A549 (cell line): ENCODE measurements at regions not wholly inside any gene's neighbourhood (a gene's known extent, or its start where the extent isn't known, plus 50 kb on each side); places are given as distances from the start of the nearest gene placed in this dataset.

Experiments used
- CBX8 ChIP-seq: fragments of 200-600 bp; sonication (generic); IDR thresholded peaks from 2 replicates; pipeline ENCODE4 v1.6.1; 2016
- CEBPB ChIP-seq, 2 experiments: fragments of >200 bp in 1 of 2; sonication (Bioruptor Twin) in 1 of 2; formaldehyde crosslinking in 1 of 2; IDR thresholded peaks; 2 replicates each; pipeline ENCODE4 v1.6.1; 2012 to 2016
- REST ChIP-seq: fragments of 200-600 bp; sonication (generic); IDR thresholded peaks from 2 replicates; pipeline ENCODE4 v1.6.1; 2016; ENCODE audit warnings: antibody characterized with exemption, mild to moderate bottlenecking, moderate library complexity
- ZFP36 ChIP-seq: fragments of 450-650 bp; IDR thresholded peaks from 2 replicates; pipeline ENCODE4 v1.6.1; 2014; ENCODE audit warnings: borderline replicate concordance; ENCODE audit not compliant: partially characterized antibody
- TF ChIP-seq, protein P1 (sequence below): fragments of >200 bp; sonication (Bioruptor Twin); formaldehyde crosslinking; IDR thresholded peaks from 3 replicates; pipeline ENCODE4 v1.5.1; 2016

DNA sequence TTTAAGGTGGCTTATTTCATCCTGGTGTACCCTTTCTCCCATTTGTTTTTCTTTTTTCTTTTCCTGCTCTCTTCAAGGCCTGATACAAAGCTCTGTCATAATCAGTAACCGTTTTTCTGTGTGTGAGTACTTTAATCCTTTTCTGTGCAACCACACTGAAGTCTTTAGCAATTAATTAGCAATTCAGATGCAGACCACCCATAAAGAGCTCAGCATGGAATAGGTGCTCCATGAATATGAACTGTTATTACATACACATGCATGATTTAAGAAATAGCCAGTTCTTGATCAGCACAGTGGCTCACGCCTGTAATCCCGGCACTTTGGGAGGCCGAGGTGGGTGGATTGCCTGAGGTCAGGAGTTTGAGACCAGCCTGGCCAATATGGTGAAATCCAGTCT lies 1386.6 kb downstream of the AACS start:
- TF ChIP-seq, protein P1, sequence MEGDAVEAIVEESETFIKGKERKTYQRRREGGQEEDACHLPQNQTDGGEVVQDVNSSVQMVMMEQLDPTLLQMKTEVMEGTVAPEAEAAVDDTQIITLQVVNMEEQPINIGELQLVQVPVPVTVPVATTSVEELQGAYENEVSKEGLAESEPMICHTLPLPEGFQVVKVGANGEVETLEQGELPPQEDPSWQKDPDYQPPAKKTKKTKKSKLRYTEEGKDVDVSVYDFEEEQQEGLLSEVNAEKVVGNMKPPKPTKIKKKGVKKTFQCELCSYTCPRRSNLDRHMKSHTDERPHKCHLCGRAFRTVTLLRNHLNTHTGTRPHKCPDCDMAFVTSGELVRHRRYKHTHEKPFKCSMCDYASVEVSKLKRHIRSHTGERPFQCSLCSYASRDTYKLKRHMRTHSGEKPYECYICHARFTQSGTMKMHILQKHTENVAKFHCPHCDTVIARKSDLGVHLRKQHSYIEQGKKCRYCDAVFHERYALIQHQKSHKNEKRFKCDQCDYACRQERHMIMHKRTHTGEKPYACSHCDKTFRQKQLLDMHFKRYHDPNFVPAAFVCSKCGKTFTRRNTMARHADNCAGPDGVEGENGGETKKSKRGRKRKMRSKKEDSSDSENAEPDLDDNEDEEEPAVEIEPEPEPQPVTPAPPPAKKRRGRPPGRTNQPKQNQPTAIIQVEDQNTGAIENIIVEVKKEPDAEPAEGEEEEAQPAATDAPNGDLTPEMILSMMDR, result no peak
- TF ChIP-seq CBX8 (no peak), CEBPB (IDR thresholded peaks at IDR 0.05) (no peak), REST (no peak), ZFP36 (no peak)
